Caki2 (cell line): ENCODE measurements at regions not wholly inside any gene's neighbourhood (a gene's known extent, or its start where the extent isn't known, plus 50 kb on each side); places are given as distances from the start of the nearest gene placed in this dataset.

Source experiments
- DNase-seq: peaks from one replicate; pipeline ENCODE4 v3.0.0-alpha.2; 2015; ENCODE audit warnings: low read depth
- in situ Hi-C: cut with HindIII; loops from 2 replicates; pipeline ENCODE4 v1.10.0; 2016; ENCODE audit warnings: low sequenced_read_pairs, low pct_unique_long_range_greater_than_20kb, mixed read lengths

GRCh38 chr16:55130911-55131310 is 193.1 kb upstream of the IRX6 start:
- DNase-seq: no peak
- in situ Hi-C loops: no loop called here

- DNase-seq: no peak
- in situ Hi-C loops: no loop called here
Measured at GRCh38 chr16:55133654-55134053, 190.3 kb upstream of the IRX6 start.

- DNase-seq: no peak
- in situ Hi-C loops: no loop called here
Measured at GRCh38 chr16:55136356-55137150, 187.4 kb upstream of the IRX6 start.

GRCh38 chr16:55138298-55138697 is 185.7 kb upstream of the IRX6 start:
- no peak for DNase-seq
- in situ Hi-C loops: no loop called here

GRCh38 chr16:55142405-55142804 is 181.6 kb upstream of the IRX6 start:
- DNase-seq: no peak
- in situ Hi-C loops: no loop called here

- no peak for DNase-seq
- in situ Hi-C loops: no loop called here
Measured at GRCh38 chr16:55144651-55145050, 179.4 kb upstream of the IRX6 start.

GRCh38 chr16:55145771-55146603 is 178.0 kb upstream of the IRX6 start:
- in situ Hi-C loops: no loop called here
- DNase-seq: no peak

- in situ Hi-C loops: no loop called here
- no peak for DNase-seq
Measured at GRCh38 chr16:55146966-55147365, 177.0 kb upstream of the IRX6 start.

GRCh38 chr16:55147396-55147795 is 176.6 kb upstream of the IRX6 start:
- DNase-seq: no peak

GRCh38 chr16:55149622-55150021 is 174.4 kb upstream of the IRX6 start:
- DNase-seq: no peak
- in situ Hi-C loops: no loop called here

More at GRCh38 chr16:55147396-55147795, 176.6 kb upstream of the IRX6 start:
- in situ Hi-C loops: no loop called here

- no peak for DNase-seq
- in situ Hi-C loops: no loop called here
Measured at GRCh38 chr16:55151561-55152305, 172.3 kb upstream of the IRX6 start.

- no peak for DNase-seq
- in situ Hi-C loops: no loop called here
Measured at GRCh38 chr16:55152875-55153390, 171.1 kb upstream of the IRX6 start.

- no peak for DNase-seq
- in situ Hi-C loops: no loop called here
Measured at GRCh38 chr16:55154262-55154661, 169.7 kb upstream of the IRX6 start.

- DNase-seq: no peak
- in situ Hi-C loops: no loop called here
Measured at GRCh38 chr16:55154956-55155355, 169.0 kb upstream of the IRX6 start.

GRCh38 chr16:55155815-55156214 is 168.2 kb upstream of the IRX6 start:
- no peak for DNase-seq
- in situ Hi-C loops: no loop called here

- DNase-seq: no peak
- in situ Hi-C loops: no loop called here
Measured at GRCh38 chr16:55169780-55170179, 154.2 kb upstream of the IRX6 start.

- no peak for DNase-seq
- in situ Hi-C loops: no loop called here
Measured at GRCh38 chr16:55171241-55171640, 152.8 kb upstream of the IRX6 start.

- no peak for DNase-seq
- in situ Hi-C loops: no loop called here
Measured at GRCh38 chr16:55175389-55175788, 148.6 kb upstream of the IRX6 start.

GRCh38 chr16:55176901-55177300 is 147.1 kb upstream of the IRX6 start:
- DNase-seq: no peak
- in situ Hi-C loops: no loop called here
